ENCODE measurements at regions not wholly inside any gene's neighbourhood (a gene's known extent, or its start where the extent isn't known, plus 50 kb on each side); places are given as distances from the start of the nearest gene placed in this dataset.

GRCh38 chr14:22387776-22388241 lies 201.2 kb downstream of the DAD1 start:
- TF ChIP-seq TAF1 (IDR thresholded peaks at IDR 0.05; ENCODE audit: borderline replicate concordance, insufficient read depth, low read length) (no peak), POLR2AphosphoS5 (IDR thresholded peaks at IDR 0.05; ENCODE audit: low read depth, low read length) (no peak), SIN3A (IDR thresholded peaks at IDR 0.05; ENCODE audit: borderline replicate concordance, insufficient read depth, low read length) (no peak), REST (IDR thresholded peaks at IDR 0.05; ENCODE audit: insufficient read depth in 1 of 2, low read depth in 2 of 2, low read length in 2 of 2) (no peak), FOXP2 (optimal IDR thresholded peaks at IDR 0.05; ENCODE audit: borderline replicate concordance, extremely low read depth, extremely low read length, insufficient read depth) (no peak)

- TF ChIP-seq POLR2AphosphoS5 (IDR thresholded peaks at IDR 0.05; ENCODE audit: low read depth, low read length) (no peak), REST (IDR thresholded peaks at IDR 0.05; ENCODE audit: insufficient read depth in 1 of 2, low read depth in 2 of 2, low read length in 2 of 2) (no peak), SIN3A (IDR thresholded peaks at IDR 0.05; ENCODE audit: borderline replicate concordance, insufficient read depth, low read length) (no peak), TAF1 (IDR thresholded peaks at IDR 0.05; ENCODE audit: borderline replicate concordance, insufficient read depth, low read length) (no peak)
Observed at GRCh38 chr14:22386924-22387775, 201.9 kb downstream of the DAD1 start.

- TF ChIP-seq POLR2AphosphoS5 (IDR thresholded peaks at IDR 0.05; ENCODE audit: low read depth, low read length) (no peak), FOXP2 (optimal IDR thresholded peaks at IDR 0.05; ENCODE audit: borderline replicate concordance, extremely low read depth, extremely low read length, insufficient read depth) (no peak), SIN3A (IDR thresholded peaks at IDR 0.05; ENCODE audit: borderline replicate concordance, insufficient read depth, low read length) (no peak), TAF1 (IDR thresholded peaks at IDR 0.05; ENCODE audit: borderline replicate concordance, insufficient read depth, low read length) (no peak), REST (IDR thresholded peaks at IDR 0.05; ENCODE audit: insufficient read depth in 1 of 2, low read depth in 2 of 2, low read length in 2 of 2) (no peak)
Observed at GRCh38 chr14:22384974-22385526, 204.0 kb downstream of the DAD1 start.

GRCh38 chr14:22384167-22384549 lies 204.9 kb downstream of the DAD1 start:
- no peak for TF ChIP-seq FOXP2 (optimal IDR thresholded peaks at IDR 0.05; ENCODE audit: borderline replicate concordance, extremely low read depth, extremely low read length, insufficient read depth)
- no peak for TF ChIP-seq POLR2AphosphoS5 (IDR thresholded peaks at IDR 0.05; ENCODE audit: low read depth, low read length)
- no peak for TF ChIP-seq SIN3A (IDR thresholded peaks at IDR 0.05; ENCODE audit: borderline replicate concordance, insufficient read depth, low read length)
- TF ChIP-seq TAF1 (IDR thresholded peaks at IDR 0.05; ENCODE audit: borderline replicate concordance, insufficient read depth, low read length), result no peak
- no peak for TF ChIP-seq REST (IDR thresholded peaks at IDR 0.05; ENCODE audit: insufficient read depth in 1 of 2, low read depth in 2 of 2, low read length in 2 of 2)

Measured in PFSK-1 (cell line).